ENCODE measurements at regions not wholly inside any gene's neighbourhood (a gene's known extent, or its start where the extent isn't known, plus 50 kb on each side); places are given as distances from the start of the nearest gene placed in this dataset.
"Not testable (repeated sequence)": the region's sequence is repeated elsewhere in the genome, so short reads cannot be mapped to it uniquely, and the experiment has no call there.

DNA sequence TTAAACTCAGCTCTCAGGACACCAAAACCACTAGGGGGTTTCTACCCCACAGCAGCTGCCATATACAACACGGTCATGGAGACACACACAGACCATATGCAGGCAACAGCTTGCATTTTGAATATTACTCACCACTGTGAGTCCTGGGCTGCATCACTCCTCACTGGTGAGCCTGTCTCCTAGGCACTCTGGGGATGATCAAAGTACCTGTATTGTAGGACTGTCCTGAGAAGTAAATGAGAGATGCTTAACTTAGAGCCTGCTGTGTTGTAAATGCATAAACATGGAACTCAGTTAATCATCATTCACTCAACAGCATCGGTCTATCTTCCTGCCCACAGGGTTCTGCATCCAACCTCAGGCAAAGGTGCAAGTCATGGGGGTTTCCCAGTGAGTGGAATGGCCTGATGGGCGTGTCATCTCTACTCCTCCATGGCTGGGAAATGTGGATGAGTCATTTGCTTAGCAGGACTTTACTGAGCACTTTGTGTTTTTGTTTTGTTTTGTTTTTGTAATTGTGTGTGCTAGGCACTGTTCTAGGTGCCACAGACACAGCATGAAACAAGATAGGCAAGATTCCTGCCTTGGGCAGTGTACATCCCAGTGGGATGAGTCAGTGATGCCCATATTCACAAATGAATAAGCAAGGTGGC lies 1141.2 kb upstream of the TMEM132C start:
- DNase-seq (ENCODE audit: low spot score), result no peak
- intact Hi-C loops (cut with DNase I), result no loop called here
- no peak for ATAC-seq

DNA sequence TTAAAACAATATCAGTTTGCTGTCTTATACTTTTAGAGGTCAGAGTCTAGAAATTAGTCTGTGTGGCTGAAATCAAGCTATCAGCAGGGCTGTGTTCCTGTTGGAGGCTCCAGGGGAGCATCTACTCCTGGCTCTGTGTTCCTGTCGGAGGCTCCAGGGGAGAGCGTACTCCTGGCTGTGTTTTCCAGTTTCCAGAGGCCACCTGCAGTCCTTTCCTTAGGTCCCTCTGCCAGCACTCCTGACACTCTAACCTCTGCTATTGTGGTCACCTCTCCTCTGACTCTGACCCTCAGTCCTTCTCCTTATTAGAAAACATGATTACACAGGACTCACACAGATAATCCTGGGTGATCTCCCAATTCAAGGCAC lies 1140.7 kb upstream of the TMEM132C start:
- intact Hi-C loops (cut with DNase I), result no loop called here
- DNase-seq (ENCODE audit: low spot score) (no peak), ATAC-seq (no peak)

DNA sequence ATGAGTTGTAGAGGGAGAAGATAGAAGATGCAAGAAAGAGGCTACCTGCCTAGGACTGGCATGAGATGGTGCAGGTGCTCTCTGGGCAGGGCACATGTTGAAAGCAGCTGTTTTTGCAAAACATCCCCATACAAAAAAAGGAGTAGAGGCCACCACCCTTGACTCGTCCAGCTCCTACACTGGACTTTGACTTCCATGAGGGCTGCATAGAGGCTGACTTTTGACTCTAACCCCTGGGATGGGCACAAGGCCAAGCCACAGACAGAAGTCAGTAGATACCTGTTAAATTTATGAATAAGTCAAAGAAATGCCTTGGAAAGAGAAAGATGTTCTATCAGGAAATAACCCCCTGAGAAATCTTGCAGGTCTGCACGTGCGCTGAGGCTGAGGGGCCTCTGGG lies 1139.1 kb upstream of the TMEM132C start:
- no peak for ATAC-seq
- DNase-seq (ENCODE audit: low spot score), result no peak
- intact Hi-C loops (cut with DNase I), result no loop called here

DNA sequence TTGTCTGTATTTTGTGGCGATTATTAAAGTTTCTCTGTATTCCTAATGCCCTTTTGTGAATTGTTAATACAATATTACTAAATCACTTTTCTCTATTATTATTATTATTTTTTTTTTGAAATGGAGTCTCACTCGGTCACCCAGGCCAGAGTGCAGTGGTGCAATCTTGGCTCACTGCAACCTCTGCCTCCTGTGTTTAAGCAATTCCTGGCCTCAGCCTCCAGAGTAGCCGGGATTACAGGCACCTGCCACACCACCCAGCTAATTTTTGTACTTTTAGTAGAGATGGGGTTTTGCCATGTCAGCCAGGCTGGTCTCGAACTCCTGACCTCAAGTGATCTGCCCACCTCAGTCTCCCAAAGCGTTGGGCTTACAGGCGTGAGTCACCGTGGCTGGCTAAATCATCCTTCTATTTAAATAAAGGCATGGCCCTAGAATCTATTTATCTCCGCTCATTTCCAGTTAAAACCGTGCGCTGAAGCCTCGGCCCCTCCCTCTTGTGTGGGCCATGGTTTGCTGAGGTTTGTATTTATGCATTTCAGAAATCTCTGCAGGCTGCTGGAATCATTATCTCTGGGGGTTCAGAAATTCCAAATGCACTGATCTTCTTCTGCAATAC lies 1136.4 kb upstream of the TMEM132C start:
- ATAC-seq (no peak), DNase-seq (ENCODE audit: low spot score) (no peak)
- intact Hi-C loops (cut with DNase I), result no loop called here

DNA sequence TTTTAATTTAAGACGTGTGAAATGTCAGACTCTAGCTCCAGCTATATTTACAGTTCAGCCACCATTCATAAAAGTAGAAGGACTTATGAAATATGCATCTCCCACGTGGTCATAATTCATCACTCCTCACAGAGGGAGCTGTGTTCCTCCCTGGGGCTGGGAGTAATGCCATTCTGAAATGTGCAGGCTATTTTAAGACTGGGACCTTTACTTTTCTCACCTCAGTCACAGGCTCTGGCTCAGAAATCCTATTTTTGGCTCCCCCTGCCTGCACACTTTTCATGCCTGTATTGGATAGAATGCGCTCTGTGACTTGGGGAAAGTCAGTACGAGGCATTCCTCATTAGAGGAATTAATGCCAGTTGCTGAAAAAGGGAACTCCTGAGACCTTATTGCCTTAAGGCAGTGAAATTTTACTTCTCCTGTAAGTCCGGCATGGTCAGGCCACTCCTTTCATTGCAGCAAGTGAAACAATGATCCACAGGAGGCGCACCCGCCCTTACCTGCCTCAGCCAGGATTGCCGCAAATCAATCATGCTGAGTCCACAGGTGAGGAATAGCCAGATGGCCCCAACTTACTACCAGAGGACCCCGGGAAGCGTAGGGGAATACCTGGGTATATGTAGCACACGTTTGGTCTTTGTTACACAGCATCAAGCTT lies 1133.2 kb upstream of the TMEM132C start:
- DNase-seq (ENCODE audit: low spot score) (no peak), ATAC-seq (no peak)
- intact Hi-C loops (cut with DNase I), result no loop called here

DNA sequence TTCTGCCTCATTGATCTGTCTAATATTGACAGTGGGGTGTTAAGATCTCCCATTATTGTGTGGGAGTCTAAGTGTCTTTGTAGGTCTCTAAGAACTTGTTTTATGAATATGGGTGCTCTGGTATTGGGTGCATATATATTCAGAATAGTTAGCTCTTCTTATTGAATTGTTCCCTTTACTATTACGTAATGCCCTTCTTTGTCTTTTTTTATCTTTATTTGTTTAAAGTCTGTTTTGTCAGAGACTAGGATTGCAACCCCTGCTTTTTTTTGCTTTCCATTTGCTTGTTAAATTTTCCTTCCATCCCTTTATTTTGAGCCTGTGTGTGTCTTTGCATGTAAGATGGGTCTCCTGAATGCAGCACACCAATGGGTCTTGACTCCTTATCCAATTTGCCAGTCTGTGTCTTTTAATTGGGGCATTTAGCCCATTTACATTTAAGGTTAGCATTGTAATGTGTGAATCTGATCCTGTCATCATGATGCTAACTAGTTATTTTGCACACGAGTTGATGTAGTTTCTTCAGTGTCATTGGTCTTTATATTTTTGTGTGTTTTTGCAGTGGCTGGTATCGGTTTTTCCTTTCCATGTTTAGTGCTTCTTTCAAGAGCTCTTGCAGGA lies 1126.0 kb upstream of the TMEM132C start:
- ATAC-seq, result not testable (repeated sequence)

DNA sequence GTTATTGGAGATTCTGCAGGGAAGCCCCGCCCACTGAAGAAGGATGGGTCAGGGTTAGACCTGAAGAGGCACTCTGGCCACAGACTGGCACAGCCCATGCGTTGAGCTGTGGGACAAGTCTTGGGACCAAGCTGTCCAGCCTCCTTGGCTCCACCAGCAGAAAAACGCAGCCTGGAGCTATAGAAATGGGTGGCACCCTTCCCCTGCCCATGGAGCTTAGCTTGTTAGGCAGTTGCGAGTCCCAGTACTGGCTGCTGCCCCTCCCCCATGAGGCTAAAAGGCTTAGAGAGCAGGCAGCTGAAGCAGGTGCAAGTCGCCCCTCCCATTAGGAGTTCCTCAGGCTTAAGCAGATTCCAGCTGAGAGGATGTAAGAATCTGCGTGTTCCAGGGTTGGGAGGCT lies 1124.0 kb upstream of the TMEM132C start:
- intact Hi-C loops (cut with DNase I), result no loop called here
- no peak for ATAC-seq
- DNase-seq (ENCODE audit: low spot score), result no peak

More for the DNA sequence above, 1126.0 kb upstream of the TMEM132C start:
- intact Hi-C loops (cut with DNase I); DNase-seq (ENCODE audit: low spot score): not testable (repeated sequence)

DNA sequence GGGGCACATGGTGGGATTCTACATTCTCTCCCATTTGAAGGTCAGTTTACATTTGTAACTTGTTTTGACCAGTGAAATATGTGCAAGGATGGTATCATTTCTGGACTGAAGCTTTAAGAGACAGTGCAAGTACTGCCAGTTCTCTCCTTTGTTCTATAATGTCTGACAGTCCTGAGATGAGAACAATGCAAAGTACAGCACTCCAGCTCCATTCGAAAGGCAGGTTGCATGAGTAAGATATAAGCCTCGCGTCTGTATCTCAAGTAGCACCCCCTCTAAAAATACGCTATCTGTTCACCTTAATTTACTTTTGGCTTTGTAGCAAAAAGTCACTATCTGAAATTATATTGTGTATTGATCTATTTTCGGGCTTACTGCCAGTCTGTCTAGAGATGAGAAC lies 1122.2 kb upstream of the TMEM132C start:
- ATAC-seq (no peak), DNase-seq (ENCODE audit: low spot score) (no peak)
- intact Hi-C loops (cut with DNase I), result no loop called here

DNA sequence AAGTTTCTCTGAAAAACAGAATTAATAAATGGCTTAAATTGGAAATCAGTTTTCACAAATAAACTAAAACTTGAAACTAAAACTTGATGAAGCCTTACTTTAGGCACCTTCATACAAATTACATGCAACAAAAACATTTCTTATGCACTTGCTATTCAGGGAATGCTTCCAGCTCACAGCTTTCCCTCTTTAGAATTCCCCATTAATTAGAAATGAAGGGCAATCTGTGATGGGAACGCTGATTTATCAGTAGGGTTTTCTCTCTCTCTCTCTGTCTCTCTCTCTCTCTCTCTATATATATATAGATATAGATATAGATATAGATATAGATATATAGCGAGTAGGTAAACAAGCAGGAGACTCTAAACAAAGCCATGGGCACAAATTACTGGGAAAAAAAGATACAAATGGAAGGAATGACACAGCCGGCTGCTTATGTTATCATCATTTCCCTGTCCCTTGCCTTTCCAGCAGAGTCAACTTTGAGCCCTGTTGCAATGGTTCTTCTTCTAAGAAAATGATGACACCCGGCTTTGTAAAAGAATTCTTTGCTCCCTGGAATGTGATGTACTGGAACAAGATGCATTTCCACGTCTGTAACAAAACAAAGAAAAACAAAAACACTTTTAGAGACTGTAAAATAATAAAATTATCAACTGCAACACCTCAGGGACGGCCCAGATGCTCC lies 1121.6 kb upstream of the TMEM132C start:
- DNase-seq (ENCODE audit: low spot score) (no peak), ATAC-seq (peak; percentile 53)
- intact Hi-C loops (cut with DNase I), result no loop called here

DNA sequence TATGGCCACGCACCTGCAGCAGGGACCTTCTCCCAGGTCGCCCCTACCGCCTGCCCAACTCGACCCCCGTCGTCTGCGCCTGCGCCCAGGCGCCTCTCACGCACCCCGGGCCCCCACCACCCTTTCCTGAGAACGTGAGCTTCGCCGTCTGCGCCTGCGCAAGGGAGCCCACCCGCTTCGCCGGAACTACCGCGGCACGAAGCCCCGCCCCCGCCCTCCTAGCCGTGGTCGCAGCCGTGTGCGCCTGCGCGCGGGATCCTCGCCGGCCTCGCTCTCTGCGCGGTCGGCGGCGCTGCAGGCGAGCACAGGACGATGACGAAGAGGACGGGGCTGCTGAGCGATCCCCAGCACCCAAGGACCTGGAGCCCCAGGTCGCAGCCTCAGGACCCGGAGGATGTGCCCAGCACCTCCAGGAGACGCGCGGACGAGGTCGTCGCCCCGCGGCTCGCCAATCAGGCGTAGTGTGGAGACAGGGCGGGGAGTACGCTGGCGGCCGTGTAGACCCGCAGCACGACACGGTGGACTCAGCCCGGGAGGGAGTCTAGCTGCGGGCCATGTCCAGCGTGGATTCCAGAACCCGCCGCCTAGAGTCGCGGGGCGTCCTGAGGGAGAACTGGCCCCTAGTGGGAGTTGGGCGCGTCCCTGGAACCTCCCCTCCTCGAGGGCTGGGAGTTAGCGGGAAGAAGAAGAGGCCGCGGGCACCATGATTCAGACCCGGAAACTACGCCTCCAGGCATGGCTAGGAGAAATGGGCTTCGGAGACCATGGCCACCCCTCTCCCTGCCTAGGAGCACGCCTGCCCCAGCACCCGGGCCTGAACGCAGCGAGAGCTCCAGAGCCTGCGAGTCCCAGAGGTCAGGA lies 1120.8 kb upstream of the TMEM132C start:
- peak; percentile 88 for DNase-seq (ENCODE audit: low spot score)
- intact Hi-C loops (cut with DNase I), result no loop called here
- ATAC-seq, result peak; percentile 96

DNA sequence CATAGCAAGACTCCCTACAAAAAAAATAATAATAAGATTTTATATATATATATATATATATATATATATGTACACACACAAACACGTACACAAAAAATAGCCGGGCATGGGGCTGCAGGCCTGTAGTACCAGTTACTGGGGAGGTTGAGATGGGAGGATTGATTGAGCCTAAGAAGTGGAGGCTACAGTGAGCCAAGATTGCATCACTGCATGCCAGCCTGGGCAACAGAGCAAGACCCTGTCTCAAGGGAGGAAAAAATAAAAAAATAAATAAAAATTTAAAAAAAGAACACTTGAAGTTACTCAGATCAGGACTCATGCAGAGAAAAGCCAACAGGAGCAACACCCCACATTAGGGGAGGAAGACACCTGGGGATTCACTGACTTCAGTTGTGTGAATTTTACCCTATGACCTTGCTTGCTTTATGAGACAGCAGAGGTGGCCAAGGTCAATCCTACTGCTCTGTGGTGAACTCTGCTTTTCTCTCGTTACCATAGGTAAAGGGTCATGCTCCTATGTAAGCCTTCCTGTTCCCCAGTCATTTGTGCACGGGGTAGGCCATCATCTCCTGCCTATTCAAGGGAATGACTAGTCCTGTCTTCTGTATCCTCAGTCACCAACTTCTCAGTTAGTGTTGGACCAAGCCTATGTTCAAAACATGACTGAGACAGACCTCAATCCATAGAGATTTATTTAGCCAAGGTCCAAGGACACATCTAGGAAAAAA lies 1119.8 kb upstream of the TMEM132C start:
- intact Hi-C loops (cut with DNase I), result no loop called here
- DNase-seq (ENCODE audit: low spot score) (no peak), ATAC-seq (no peak)

DNA sequence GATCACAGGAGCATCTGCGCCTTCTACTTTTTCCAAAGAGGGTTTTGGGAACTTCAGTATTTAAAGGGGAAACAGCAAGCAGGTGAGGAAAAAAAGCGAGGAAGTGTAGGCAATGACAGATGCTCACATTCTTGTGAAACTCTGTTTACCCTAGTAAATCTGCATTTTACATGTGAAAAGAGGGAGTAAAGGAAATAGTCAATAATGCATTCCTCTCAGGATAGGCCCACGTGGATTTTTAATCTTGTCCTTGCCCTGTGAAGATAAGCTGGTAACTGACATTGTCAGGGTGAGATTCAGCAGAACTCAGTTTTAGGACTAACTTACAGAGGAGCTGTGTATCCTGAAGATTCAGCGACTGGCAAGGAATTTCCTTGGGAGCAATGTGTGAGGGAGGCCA lies 1119.2 kb upstream of the TMEM132C start:
- ATAC-seq (no peak), DNase-seq (ENCODE audit: low spot score) (no peak)
- intact Hi-C loops (cut with DNase I), result no loop called here

DNA sequence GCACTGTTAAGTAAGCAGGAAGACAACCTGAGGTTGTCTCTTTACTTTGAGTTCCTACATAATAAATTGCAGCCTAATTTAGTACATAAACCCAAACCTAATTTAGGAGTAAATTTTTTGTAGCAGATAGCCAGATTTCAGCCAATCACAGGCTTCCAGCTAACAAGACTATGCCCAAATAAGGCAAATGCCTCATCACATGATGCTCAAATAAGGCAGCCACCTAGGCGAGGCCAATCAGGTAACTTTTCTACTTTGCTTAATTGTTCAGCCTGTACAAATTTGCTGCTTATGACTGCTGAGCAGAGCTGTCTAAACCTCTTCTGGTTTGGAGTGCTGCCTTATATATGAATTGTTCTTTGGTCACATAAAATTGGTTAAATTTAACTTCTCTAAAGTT lies 1118.7 kb upstream of the TMEM132C start:
- DNase-seq (ENCODE audit: low spot score), result no peak
- no peak for ATAC-seq
- intact Hi-C loops (cut with DNase I), result no loop called here

DNA sequence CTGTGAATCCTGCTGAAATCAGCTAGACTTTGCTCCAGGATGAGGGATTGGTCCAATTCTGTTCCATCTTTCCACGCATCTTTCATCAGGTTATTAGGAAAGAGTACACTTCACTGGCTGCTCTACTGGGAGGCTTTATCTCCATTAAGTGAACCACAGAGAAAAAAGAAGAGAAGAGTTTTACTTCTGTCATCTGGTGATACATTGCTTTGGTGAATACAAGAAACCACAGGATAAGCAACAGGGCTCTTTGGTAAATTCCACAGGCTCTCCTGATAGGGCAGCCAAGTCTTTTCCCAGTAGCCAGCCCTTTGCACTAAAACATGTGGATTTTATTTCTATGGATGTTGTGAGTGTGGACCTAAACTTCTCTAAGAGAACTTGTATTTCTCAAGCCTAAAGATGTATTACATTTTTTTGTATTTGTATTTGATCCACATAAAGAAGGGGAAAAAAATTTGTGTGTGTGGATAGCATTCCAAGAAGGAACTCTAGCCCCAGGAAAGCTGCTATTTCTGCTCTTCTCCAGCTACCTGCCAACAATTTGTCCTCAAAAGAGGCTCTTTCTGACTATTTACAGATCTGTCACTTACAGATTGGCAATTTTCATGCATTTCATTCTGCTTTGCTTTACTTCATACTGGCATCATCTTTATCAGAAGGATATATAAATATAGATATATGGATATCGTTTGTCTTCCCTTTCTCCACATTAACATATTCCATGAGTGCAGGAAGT lies 1117.6 kb upstream of the TMEM132C start:
- ATAC-seq, result no peak
- intact Hi-C loops (cut with DNase I), result no loop called here
- DNase-seq (ENCODE audit: low spot score), result no peak

DNA sequence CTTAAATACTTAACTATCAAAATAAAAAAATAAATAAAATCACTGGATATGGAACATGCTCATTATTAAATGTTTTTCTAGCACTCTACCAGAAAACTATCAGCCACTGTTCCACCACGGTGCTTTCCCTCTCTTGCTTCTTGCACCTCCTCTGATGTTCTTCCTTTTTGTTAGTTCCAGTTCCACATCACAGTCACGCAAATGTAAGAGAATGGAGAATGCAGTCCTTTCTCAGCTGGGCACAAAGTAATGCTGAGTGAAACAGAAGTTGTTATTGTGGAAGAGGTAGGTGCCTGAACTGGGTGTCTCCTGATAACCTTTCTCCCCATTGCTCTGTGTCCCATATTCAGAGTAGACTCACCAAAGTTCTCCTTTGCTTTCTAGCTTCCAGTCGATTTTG lies 1116.9 kb upstream of the TMEM132C start:
- intact Hi-C loops (cut with DNase I), result no loop called here
- ATAC-seq, result no peak
- DNase-seq (ENCODE audit: low spot score), result no peak

DNA sequence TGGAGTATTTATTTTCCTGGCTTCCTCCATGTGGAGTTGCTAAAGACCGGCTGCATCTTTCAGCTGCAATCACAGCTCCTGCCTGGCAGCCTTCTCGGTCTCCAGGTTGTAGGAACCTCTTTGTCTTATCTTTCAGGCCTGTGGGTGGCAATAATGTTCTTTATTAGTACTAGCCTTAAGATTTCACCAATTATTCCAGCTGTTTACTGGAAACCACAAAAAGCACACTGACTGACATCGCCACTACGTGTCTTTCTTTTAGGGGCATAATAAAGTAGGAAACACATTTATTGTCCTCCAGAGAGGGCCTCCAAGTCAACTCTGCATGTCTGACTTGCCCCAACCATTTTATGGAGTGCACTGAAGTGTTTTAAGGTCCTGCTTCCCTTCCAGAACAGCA lies 1116.5 kb upstream of the TMEM132C start:
- intact Hi-C loops (cut with DNase I), result no loop called here
- ATAC-seq (no peak), DNase-seq (ENCODE audit: low spot score) (no peak)

DNA sequence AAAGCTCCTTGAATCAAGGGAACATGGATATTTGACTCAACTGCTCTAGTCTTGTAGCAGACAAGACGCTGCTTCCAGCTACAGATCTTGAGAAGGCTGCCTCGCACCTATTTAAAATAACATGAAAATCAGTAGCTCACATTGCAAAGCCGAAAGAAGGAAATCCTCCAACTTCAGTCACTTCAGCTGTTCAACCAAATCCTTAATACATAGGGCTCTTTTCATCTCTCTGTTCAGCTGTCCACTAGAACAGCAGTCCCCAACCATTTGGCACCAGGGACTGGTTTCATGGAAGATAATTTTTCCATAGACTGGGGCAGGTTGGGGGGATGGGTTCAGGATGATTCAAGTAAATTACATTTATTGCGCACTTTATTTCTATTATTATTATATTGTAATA lies 1116.0 kb upstream of the TMEM132C start:
- intact Hi-C loops (cut with DNase I), result no loop called here
- ATAC-seq (no peak), DNase-seq (ENCODE audit: low spot score) (no peak)

DNA sequence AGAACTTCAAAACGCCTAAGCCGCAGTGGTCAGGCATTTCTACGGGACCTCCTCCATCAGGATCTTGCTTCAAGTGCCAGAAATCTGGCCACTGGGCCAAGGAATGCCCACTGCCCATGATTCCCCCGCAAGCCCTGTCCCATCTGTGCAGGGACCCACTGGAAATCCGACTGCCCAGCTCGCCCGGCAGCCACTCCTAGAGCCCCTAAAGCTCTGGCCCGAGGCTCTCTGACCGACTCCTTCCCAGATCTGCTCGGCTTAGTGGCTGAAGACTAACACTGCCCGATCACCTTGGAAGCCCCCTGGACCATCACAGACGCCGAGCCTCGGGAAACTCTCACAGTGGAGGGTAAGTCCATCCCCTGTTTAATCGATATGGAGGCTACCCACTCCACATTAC lies 1113.0 kb upstream of the TMEM132C start:
- ATAC-seq (no peak), DNase-seq (ENCODE audit: low spot score) (no peak)
- intact Hi-C loops (cut with DNase I), result no loop called here

All from sciatic nerve (tissue), 2 donors.